ENCODE measurements at regions not wholly inside any gene's neighbourhood (a gene's known extent, or its start where the extent isn't known, plus 50 kb on each side); places are given as distances from the start of the nearest gene placed in this dataset.

DNA sequence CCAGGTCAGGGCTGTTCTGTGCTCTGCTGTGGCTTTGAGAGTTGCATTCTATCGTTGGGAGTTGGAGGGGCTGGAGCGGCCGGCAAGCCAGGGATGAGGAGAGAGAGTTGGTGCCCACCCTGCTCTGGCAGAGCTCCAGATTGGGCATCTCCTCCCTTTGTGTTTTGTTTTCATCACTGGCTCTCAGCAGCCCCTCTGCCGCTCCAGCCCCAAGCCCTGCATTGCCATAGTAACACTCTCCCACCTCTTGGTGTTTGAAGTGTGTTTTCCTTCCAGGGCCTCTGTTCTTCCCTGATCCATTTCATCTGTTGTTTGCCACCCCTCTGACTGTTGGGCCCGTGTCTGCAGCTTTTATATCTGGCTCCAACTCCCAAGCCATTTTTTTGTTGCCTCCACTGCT lies 152.7 kb downstream of the URB2 start:
- Mint-ChIP-seq H3K9me3 (no peaks in the 10 kb centered on the region), H3K27ac (no peak overlapping the region)

GRCh38 chr1:229781453-229781852 lies 155.4 kb downstream of the URB2 start:
- Mint-ChIP-seq H3K36me3 (ENCODE audit: insufficient read depth in 2 of 2) (no peaks in the 10 kb centered on the region), H3K4me3 (no peak overlapping the region), H3K4me1 (ENCODE audit: low read depth) (no peaks in the 10 kb centered on the region), H3K27me3 (ENCODE audit: low read depth) (no peaks in the 10 kb centered on the region), H3K27ac (no peak overlapping the region), H3K9me3 (no peaks in the 10 kb centered on the region)
- ATAC-seq (replicated peaks in 1 of 2) (no peak), DNase-seq (no peak)

More for the DNA sequence above, 152.7 kb downstream of the URB2 start:
- ATAC-seq (replicated peaks in 1 of 2): no peak
- H3K36me3 Mint-ChIP-seq (ENCODE audit: insufficient read depth in 2 of 2): no peaks in the 10 kb centered on the region
- H3K4me3 Mint-ChIP-seq: no peak overlapping the region
- no peaks in the 10 kb centered on the region for H3K4me1 Mint-ChIP-seq (ENCODE audit: low read depth)
- DNase-seq: no peak
- H3K27me3 Mint-ChIP-seq (ENCODE audit: low read depth): no peaks in the 10 kb centered on the region

GRCh38 chr1:229782469-229782868 lies 156.4 kb downstream of the URB2 start:
- ATAC-seq (replicated peaks in 1 of 2) (no peak), DNase-seq (no peak)
- Mint-ChIP-seq H3K27me3 (ENCODE audit: low read depth) (no peaks in the 10 kb centered on the region), H3K9me3 (no peaks in the 10 kb centered on the region), H3K4me1 (ENCODE audit: low read depth) (no peaks in the 10 kb centered on the region), H3K27ac (no peak overlapping the region), H3K36me3 (ENCODE audit: insufficient read depth in 2 of 2) (no peaks in the 10 kb centered on the region), H3K4me3 (no peak overlapping the region)

GRCh38 chr1:229784834-229785233 lies 158.8 kb downstream of the URB2 start:
- H3K4me3 Mint-ChIP-seq: no peak overlapping the region
- H3K36me3 Mint-ChIP-seq (ENCODE audit: insufficient read depth in 2 of 2): peaks cover 2 to 6% of the 10 kb centered on the region in 2 donors
- H3K27ac Mint-ChIP-seq: no peak overlapping the region
- no peak for ATAC-seq (replicated peaks in 1 of 2)
- DNase-seq: no peak
- no peaks in the 10 kb centered on the region for H3K4me1 Mint-ChIP-seq (ENCODE audit: low read depth)
- H3K9me3 Mint-ChIP-seq: peaks cover 6% of the 10 kb centered on the region in 2 donors
- peaks cover 6% of the 10 kb centered on the region for H3K27me3 Mint-ChIP-seq (ENCODE audit: low read depth)

DNA sequence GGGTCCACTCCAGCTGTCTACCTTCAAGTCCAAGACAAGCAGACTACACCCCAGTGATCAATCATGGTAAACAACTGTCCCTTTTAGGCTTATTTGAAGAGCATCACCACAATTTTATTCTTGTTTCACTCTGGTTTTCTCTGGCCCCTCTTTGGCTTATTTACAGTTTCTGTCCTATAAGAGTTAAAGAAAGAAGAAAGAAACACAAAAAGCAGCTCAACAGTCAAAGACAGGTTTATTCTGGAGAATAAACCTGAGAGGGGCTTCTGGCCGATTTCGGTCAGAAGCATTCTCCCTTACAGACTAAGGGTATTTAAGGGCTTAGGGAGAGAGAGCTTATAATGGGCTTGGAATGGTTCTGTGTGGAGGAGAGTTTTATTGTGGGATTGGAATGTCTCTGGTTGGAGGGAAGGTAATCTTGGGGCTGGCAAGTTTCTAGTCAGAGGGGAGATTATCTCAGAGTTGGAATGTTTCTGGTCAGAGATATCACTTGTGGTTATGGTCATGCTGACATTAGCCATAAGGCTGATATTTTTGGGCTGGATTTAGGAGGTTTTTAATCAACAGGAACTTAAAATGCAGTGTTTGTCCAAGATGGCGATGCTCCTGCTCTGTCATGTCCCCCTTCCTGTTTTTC lies 161.0 kb downstream of the URB2 start:
- ATAC-seq (replicated peaks in 1 of 2) (no peak), DNase-seq (no peak)
- H3K27me3 Mint-ChIP-seq (ENCODE audit: low read depth): peaks cover 6% of the 10 kb centered on the region
- no peak overlapping the region for H3K27ac Mint-ChIP-seq
- H3K36me3 Mint-ChIP-seq (ENCODE audit: insufficient read depth in 2 of 2): peaks cover 2 to 8% of the 10 kb centered on the region in 2 donors
- peaks cover 8 to 10% of the 10 kb centered on the region in 2 donors for H3K9me3 Mint-ChIP-seq
- no peaks in the 10 kb centered on the region for H3K4me1 Mint-ChIP-seq (ENCODE audit: low read depth)
- no peak overlapping the region for H3K4me3 Mint-ChIP-seq

GRCh38 chr1:229788004-229788403 lies 162.0 kb downstream of the URB2 start:
- no peak overlapping the region for H3K27ac Mint-ChIP-seq
- no peak overlapping the region for H3K4me3 Mint-ChIP-seq
- H3K36me3 Mint-ChIP-seq (ENCODE audit: insufficient read depth in 2 of 2): peaks cover 2 to 8% of the 10 kb centered on the region in 2 donors
- ATAC-seq (replicated peaks in 1 of 2): no peak
- no peak for DNase-seq
- peaks cover 6% of the 10 kb centered on the region for H3K27me3 Mint-ChIP-seq (ENCODE audit: low read depth)
- peaks cover 8 to 10% of the 10 kb centered on the region in 2 donors for H3K9me3 Mint-ChIP-seq
- H3K4me1 Mint-ChIP-seq (ENCODE audit: low read depth): no peaks in the 10 kb centered on the region

- Mint-ChIP-seq H3K9me3 (peaks cover 8 to 10% of the 10 kb centered on the region in 2 donors), H3K36me3 (ENCODE audit: insufficient read depth in 2 of 2) (peaks cover 2 to 8% of the 10 kb centered on the region in 2 donors), H3K27ac (no peak overlapping the region), H3K4me1 (ENCODE audit: low read depth) (peaks cover 7% of the 10 kb centered on the region), H3K4me3 (no peak overlapping the region), H3K27me3 (ENCODE audit: low read depth) (peaks cover 6% of the 10 kb centered on the region)
- DNase-seq (no peak), ATAC-seq (replicated peaks in 1 of 2) (no peak)
These were observed 166.2 kb downstream of the URB2 start for GRCh38 chr1:229792012-229792975.

DNA sequence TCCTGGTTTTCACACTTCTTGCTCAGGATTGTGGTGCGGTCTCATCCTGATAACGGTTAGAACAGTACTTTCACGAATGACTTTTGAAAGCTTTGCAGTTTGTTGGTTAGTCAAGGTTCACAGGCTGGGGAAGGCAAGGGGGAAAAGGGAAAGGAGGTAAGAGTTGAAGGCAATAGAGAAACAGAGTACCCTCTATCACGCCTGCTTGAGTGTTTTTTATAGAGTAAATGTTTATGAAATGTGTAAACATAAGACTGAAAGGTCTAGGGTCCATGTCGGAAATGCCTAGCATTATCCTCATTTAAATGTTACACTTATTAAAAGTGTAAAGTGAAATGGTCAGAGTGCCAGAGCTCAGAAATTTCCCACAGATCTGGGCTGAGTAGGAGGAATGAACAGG lies 167.4 kb downstream of the URB2 start:
- peaks cover 7% of the 10 kb centered on the region for H3K4me1 Mint-ChIP-seq (ENCODE audit: low read depth)
- no peaks in the 10 kb centered on the region for H3K27me3 Mint-ChIP-seq (ENCODE audit: low read depth)
- DNase-seq: no peak
- H3K4me3 Mint-ChIP-seq: no peak overlapping the region
- H3K36me3 Mint-ChIP-seq (ENCODE audit: insufficient read depth in 2 of 2): peaks cover 0 to 2% of the 10 kb centered on the region in 2 donors
- ATAC-seq (replicated peaks in 1 of 2): no peak
- H3K27ac Mint-ChIP-seq: no peak overlapping the region
- peaks cover 2 to 5% of the 10 kb centered on the region in 2 donors for H3K9me3 Mint-ChIP-seq

GRCh38 chr1:229798558-229798957 lies 172.5 kb downstream of the URB2 start:
- Mint-ChIP-seq H3K4me1 (ENCODE audit: low read depth) (peaks cover 7% of the 10 kb centered on the region), H3K27me3 (ENCODE audit: low read depth) (no peaks in the 10 kb centered on the region), H3K36me3 (ENCODE audit: insufficient read depth in 2 of 2) (no peaks in the 10 kb centered on the region), H3K4me3 (no peak overlapping the region), H3K27ac (no peak overlapping the region), H3K9me3 (peaks cover 0 to 2% of the 10 kb centered on the region in 2 donors)
- no peak for DNase-seq
- no peak for ATAC-seq (replicated peaks in 1 of 2)

DNA sequence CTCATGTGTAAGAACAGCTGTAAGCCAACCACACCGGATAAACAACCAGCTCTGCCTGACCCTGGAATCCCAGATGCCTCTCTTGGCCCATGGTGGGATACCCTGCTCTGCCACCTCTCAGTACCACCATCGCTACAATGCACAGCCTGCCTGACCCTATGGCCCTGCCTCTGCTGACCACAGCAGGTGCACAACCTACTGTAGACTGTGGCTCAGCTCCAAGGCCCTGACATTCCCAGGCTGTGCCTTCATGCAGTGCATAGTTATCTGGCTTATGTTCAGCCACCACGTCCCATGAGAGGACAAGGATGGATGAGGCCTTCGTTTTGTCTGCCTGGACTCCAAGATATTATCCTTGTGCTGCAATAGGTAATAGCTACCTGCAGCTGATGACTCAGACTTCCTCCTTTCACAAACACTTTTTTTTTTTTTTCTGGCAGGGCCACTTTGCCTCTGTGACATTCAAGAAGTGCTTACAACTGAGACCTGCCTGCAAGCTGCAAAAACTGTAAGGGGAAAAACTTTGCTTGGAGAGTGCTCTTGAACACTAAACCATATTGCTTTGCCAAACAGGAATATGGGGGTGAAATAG lies 177.7 kb downstream of the URB2 start:
- Mint-ChIP-seq H3K36me3 (ENCODE audit: insufficient read depth in 2 of 2) (peaks cover under 1 to 3% of the 10 kb centered on the region in 2 donors), H3K4me1 (ENCODE audit: low read depth) (no peaks in the 10 kb centered on the region), H3K27me3 (ENCODE audit: low read depth) (peaks cover 6% of the 10 kb centered on the region), H3K9me3 (peaks cover 0 to 3% of the 10 kb centered on the region in 2 donors), H3K27ac (no peak overlapping the region), H3K4me3 (no peak overlapping the region)
- DNase-seq (no peak), ATAC-seq (replicated peaks in 1 of 2) (no peak)

DNA sequence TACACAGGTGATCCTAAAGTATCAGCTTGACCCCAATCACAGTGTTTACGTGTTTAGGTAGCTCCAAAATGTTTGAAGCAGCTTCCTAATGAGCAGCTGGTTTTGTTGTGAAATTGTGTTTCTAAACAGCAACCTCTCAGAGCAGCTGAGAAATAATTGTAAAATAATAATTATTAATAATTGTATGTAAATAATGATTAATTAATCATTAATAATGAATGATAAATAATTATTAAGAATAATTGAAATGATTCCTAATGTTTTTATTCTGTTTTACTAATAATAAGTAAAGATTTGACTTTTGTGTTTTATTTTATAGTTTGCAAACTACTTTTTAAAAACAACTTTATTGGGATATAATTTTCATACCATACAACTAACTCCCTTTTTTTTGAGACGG lies 182.2 kb downstream of the URB2 start:
- no peak overlapping the region for H3K4me3 Mint-ChIP-seq
- H3K27ac Mint-ChIP-seq: no peak overlapping the region
- H3K36me3 Mint-ChIP-seq (ENCODE audit: insufficient read depth in 2 of 2): peaks cover 8 to 17% of the 10 kb centered on the region in 2 donors
- DNase-seq (no peak), ATAC-seq (replicated peaks in 1 of 2) (no peak)
- H3K9me3 Mint-ChIP-seq: peaks cover 6 to 14% of the 10 kb centered on the region in 2 donors
- no peaks in the 10 kb centered on the region for H3K4me1 Mint-ChIP-seq (ENCODE audit: low read depth)
- H3K27me3 Mint-ChIP-seq (ENCODE audit: low read depth): peaks cover 29% of the 10 kb centered on the region

DNA sequence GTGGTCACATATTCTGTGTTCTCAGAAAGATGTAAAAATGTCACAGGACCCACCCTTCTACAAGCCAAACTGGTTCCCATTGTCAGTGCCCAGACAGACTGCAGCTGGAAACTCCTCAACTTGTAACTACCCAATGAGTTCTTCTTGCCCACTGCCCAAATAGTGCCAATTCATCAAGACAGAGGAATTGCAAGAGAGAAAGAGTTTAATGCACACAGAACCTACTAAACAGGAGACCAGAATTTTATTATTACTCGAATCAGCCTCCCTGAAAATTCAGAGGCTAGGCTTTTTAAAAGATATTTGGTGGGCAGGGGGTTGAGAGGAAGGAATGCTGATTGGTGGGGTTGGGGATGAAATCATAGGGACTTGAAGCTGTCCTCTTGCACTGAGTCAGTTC lies 184.1 kb downstream of the URB2 start:
- Mint-ChIP-seq H3K27me3 (ENCODE audit: low read depth) (peaks cover 37% of the 10 kb centered on the region), H3K27ac (no peak overlapping the region), H3K36me3 (ENCODE audit: insufficient read depth in 2 of 2) (peaks cover 8 to 17% of the 10 kb centered on the region in 2 donors), H3K9me3 (peaks cover 6 to 11% of the 10 kb centered on the region in 2 donors), H3K4me3 (no peak overlapping the region), H3K4me1 (ENCODE audit: low read depth) (no peaks in the 10 kb centered on the region)
- ATAC-seq (replicated peaks in 1 of 2) (no peak), DNase-seq (no peak)

- no peak overlapping the region for H3K4me3 Mint-ChIP-seq
These were observed 184.9 kb downstream of the URB2 start for GRCh38 chr1:229810961-229811360.

More at GRCh38 chr1:229810961-229811360, 184.9 kb downstream of the URB2 start:
- Mint-ChIP-seq H3K27me3 (ENCODE audit: low read depth) (peaks cover 37% of the 10 kb centered on the region), H3K27ac (no peak overlapping the region), H3K36me3 (ENCODE audit: insufficient read depth in 2 of 2) (peaks cover 8 to 14% of the 10 kb centered on the region in 2 donors), H3K9me3 (peaks cover 6 to 11% of the 10 kb centered on the region in 2 donors), H3K4me1 (ENCODE audit: low read depth) (no peaks in the 10 kb centered on the region)
- no peak for ATAC-seq (replicated peaks in 1 of 2)
- DNase-seq: no peak
